ENCODE measurements at regions not wholly inside any gene's neighbourhood (a gene's known extent, or its start where the extent isn't known, plus 50 kb on each side); places are given as distances from the start of the nearest gene placed in this dataset.

DNA sequence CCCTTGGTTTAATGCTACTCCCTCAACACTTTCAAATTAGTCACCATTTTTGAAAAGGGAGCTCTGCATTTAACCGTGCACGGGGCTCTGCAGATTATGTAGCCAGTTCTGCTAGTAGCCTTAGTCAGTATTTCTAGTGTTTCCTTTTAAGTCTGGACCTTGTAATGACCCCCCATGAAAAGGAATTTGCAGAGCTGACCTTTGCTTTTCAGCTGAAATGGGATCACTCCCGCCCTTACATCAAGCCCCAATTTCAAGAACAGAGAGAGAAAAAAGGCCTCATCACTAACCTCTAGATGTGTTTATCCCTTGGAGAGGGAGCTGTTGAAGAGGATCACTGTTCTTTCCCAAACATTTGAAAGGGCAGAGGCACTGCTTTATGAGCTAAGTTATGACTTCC, 490.7 kb upstream of the BTBD3 start:
- TF ChIP-seq, protein P1, sequence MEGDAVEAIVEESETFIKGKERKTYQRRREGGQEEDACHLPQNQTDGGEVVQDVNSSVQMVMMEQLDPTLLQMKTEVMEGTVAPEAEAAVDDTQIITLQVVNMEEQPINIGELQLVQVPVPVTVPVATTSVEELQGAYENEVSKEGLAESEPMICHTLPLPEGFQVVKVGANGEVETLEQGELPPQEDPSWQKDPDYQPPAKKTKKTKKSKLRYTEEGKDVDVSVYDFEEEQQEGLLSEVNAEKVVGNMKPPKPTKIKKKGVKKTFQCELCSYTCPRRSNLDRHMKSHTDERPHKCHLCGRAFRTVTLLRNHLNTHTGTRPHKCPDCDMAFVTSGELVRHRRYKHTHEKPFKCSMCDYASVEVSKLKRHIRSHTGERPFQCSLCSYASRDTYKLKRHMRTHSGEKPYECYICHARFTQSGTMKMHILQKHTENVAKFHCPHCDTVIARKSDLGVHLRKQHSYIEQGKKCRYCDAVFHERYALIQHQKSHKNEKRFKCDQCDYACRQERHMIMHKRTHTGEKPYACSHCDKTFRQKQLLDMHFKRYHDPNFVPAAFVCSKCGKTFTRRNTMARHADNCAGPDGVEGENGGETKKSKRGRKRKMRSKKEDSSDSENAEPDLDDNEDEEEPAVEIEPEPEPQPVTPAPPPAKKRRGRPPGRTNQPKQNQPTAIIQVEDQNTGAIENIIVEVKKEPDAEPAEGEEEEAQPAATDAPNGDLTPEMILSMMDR (IDR thresholded peaks at IDR 0.05 in 2 of 3, conservative IDR thresholded peaks at IDR 0.05 in 1 of 3; ENCODE audit: borderline replicate concordance in 1 of 3, insufficient read depth in 1 of 3, low read depth in 2 of 3, low read length in 2 of 3): no peak
- TF ChIP-seq EZH2phosphoT487 (IDR thresholded peaks at IDR 0.05; ENCODE audit: borderline replicate concordance): no peak
- TF ChIP-seq CEBPB (IDR thresholded peaks at IDR 0.05; ENCODE audit: low read depth): no peak
- TF ChIP-seq JUND (IDR thresholded peaks at IDR 0.05): no peak
